ENCODE measurements at regions not wholly inside any gene's neighbourhood (a gene's known extent, or its start where the extent isn't known, plus 50 kb on each side); places are given as distances from the start of the nearest gene placed in this dataset.

- Mint-ChIP-seq H3K4me1 (ENCODE audit: low read depth) (no peaks in the 10 kb centered on the region; the same call in 1 of the 2 replicates), H3K36me3 (ENCODE audit: low read depth) (no peaks in the 10 kb centered on the region), H3K4me3 (no peak overlapping the region), H3K27ac (no peak overlapping the region), H3K27me3 (ENCODE audit: insufficient read depth) (peaks cover 35% of the 10 kb centered on the region), H3K9me3 (no peaks in the 10 kb centered on the region)
- no peak for DNase-seq
- TF ChIP-seq, protein P1, sequence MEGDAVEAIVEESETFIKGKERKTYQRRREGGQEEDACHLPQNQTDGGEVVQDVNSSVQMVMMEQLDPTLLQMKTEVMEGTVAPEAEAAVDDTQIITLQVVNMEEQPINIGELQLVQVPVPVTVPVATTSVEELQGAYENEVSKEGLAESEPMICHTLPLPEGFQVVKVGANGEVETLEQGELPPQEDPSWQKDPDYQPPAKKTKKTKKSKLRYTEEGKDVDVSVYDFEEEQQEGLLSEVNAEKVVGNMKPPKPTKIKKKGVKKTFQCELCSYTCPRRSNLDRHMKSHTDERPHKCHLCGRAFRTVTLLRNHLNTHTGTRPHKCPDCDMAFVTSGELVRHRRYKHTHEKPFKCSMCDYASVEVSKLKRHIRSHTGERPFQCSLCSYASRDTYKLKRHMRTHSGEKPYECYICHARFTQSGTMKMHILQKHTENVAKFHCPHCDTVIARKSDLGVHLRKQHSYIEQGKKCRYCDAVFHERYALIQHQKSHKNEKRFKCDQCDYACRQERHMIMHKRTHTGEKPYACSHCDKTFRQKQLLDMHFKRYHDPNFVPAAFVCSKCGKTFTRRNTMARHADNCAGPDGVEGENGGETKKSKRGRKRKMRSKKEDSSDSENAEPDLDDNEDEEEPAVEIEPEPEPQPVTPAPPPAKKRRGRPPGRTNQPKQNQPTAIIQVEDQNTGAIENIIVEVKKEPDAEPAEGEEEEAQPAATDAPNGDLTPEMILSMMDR (IDR thresholded peaks at IDR 0.05) = no peak
These were observed 237.5 kb downstream of the LOXHD1 start for GRCh38 chr18:46419391-46420141.

- Mint-ChIP-seq H3K36me3 (ENCODE audit: low read depth) (no peaks in the 10 kb centered on the region), H3K4me3 (no peak overlapping the region), H3K9me3 (no peaks in the 10 kb centered on the region), H3K27me3 (ENCODE audit: insufficient read depth) (peaks cover 21% of the 10 kb centered on the region), H3K27ac (no peak overlapping the region), H3K4me1 (ENCODE audit: low read depth) (no peaks in the 10 kb centered on the region; the same call in 1 of the 2 replicates)
- TF ChIP-seq, protein P1 (IDR thresholded peaks at IDR 0.05) = no peak
- no peak for DNase-seq
These were observed 235.0 kb downstream of the LOXHD1 start for GRCh38 chr18:46421973-46422551.

GRCh38 chr18:46422552-46423055, 234.4 kb downstream of the LOXHD1 start:
- peaks cover 19% of the 10 kb centered on the region for H3K27me3 Mint-ChIP-seq (ENCODE audit: insufficient read depth)
- H3K36me3 Mint-ChIP-seq (ENCODE audit: low read depth) = no peaks in the 10 kb centered on the region
- no peaks in the 10 kb centered on the region for H3K9me3 Mint-ChIP-seq
- DNase-seq = no peak
- no peak overlapping the region for H3K4me3 Mint-ChIP-seq
- H3K27ac Mint-ChIP-seq = no peak overlapping the region
- no peaks in the 10 kb centered on the region; the same call in 1 of the 2 replicates for H3K4me1 Mint-ChIP-seq (ENCODE audit: low read depth)
- TF ChIP-seq, protein P1 (IDR thresholded peaks at IDR 0.05) = no peak

DNA sequence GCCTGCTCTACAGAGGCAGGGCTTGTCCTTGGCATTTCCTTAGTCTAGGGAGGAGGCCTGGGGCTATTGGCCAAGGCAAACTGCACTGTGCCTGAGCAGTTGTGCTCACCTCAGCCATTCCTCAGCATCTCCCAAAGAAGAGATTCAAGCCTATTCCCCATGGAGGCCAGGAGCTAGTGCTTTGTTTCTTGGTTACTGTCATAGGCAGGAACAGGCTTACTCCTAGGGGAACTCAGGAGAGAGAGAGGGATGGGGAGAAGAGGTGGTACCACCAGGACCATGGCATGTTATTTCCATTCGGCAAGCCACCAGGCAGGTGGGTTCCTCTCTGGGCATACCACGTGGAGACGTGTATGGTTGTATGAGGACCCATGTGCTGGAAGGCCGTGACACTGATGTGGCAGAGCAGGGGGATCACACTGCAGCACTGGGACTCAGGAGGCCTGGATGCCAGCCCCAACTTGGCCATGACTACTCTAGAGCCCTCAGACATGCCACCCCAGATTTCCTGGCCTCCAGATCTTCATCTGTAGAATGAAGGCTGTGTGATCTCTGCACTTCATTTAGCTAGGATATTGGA, 233.7 kb downstream of the LOXHD1 start:
- no peak overlapping the region for H3K27ac Mint-ChIP-seq
- H3K9me3 Mint-ChIP-seq = no peaks in the 10 kb centered on the region
- TF ChIP-seq, protein P1 (IDR thresholded peaks at IDR 0.05) = no peak
- DNase-seq = no peak
- peaks cover 23% of the 10 kb centered on the region for H3K27me3 Mint-ChIP-seq (ENCODE audit: insufficient read depth)
- H3K36me3 Mint-ChIP-seq (ENCODE audit: low read depth) = no peaks in the 10 kb centered on the region
- H3K4me3 Mint-ChIP-seq = no peak overlapping the region
- H3K4me1 Mint-ChIP-seq (ENCODE audit: low read depth) = no peaks in the 10 kb centered on the region; the same call in 1 of the 2 replicates

DNA sequence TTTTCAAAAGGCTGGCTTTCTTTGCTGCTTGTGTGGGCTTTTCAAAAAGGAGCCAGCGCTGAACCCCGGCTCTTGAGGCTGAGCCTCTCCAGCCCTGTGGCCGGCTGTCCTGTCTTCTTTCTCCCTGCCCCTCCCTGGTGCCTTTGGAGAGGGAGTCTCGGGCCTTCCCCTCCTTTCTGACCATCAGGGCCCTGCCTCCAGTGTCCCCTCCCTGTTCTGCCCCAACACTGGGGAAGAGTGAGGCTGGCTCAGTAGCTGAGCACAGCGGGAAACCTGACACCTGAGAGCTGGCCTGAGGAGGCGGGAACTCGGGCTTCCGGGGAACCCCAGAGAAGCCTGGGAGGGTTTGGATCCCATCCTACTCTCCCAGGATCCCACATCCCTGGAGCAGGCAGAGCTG, 232.1 kb downstream of the LOXHD1 start:
- Mint-ChIP-seq H3K9me3 (no peaks in the 10 kb centered on the region), H3K4me1 (ENCODE audit: low read depth) (no peaks in the 10 kb centered on the region)

More for the DNA sequence above, 232.1 kb downstream of the LOXHD1 start:
- no peaks in the 10 kb centered on the region for H3K36me3 Mint-ChIP-seq (ENCODE audit: low read depth)
- no peak overlapping the region for H3K27ac Mint-ChIP-seq
- DNase-seq = no peak
- peaks cover 18% of the 10 kb centered on the region for H3K27me3 Mint-ChIP-seq (ENCODE audit: insufficient read depth)
- TF ChIP-seq, protein P1 (IDR thresholded peaks at IDR 0.05) = no peak
- no peak overlapping the region for H3K4me3 Mint-ChIP-seq
